ENCODE measurements at regions not wholly inside any gene's neighbourhood (a gene's known extent, or its start where the extent isn't known, plus 50 kb on each side); places are given as distances from the start of the nearest gene placed in this dataset.
A peak's percentile ranks its signal among the peaks of the same experiment; 100 is the strongest.

DNA sequence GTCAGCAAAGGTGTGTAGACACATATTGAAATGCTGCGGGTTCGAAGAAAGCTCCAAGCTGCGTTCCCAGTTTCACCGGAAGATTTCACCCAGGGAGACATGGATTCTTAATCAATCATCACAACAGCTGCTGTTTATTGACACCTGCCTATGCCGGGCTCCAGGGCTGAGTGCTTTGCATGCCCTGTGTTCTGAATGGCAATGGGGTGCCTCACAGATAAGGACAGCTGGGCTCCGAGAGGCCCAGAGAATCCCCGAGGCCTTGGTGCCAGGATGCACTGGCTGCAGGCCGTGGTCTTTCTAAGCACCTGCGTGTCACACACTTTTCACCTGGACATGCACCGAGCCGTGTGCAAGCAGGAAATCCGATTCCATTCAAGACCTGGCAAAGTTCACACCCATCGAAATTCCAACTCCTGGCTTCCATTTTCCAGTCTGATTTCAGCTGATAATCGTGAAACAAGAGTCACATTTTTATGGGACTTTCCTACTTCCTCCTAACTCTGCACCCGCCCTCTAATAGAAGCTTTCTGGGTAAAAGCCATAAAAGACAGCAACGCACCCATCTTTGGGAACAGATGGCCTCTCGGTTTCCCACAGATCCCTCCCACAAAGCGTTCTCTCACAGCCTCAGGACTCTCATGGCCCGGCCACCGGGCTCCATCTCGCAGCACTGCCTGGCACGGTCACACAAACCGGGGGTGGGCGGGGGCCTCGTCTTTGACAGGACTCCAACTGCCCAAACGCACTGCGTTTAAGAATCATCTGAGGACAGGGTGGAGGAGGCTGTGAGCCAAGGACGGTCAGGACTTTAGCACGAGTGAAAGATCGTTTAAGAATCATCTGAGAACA lies 245.6 kb upstream of the SALL3 start:
- no peaks in the 10 kb centered on the region for H3K36me3 ChIP-seq
- no peaks in the 10 kb centered on the region for H3K9me3 ChIP-seq
- H3K4me1 ChIP-seq = peaks cover 0 to 3% (median 0%) of the 10 kb centered on the region in 4 donors
- no peak for DNase-seq
- in situ Hi-C loops (cut with MboI; ENCODE audit: low pct_ligation_motif_present in 1 of 4, low pct_unique_long_range_greater_than_20kb in 1 of 4, low sequenced_read_pairs in 3 of 4) = no loop called here
- intact Hi-C loops (cut with DNase I; ENCODE audit: low total_unique reads) = loop anchor here (5.0 kb wide), 1 partner anchor 1102 kb away; no protein-coding TSS in a partner anchor
- H3K27me3 ChIP-seq = no peaks in the 10 kb centered on the region
- H3K4me3 ChIP-seq = no peak overlapping the region
- TF ChIP-seq POLR2AphosphoS5 (IDR thresholded peaks at IDR 0.05) = no peak
- no peak for TF ChIP-seq CTCF (IDR thresholded peaks at IDR 0.05)
- no peak for TF ChIP-seq POLR2A (IDR thresholded peaks at IDR 0.05)
- no peak for TF ChIP-seq EP300 (IDR thresholded peaks at IDR 0.05; ENCODE audit: low read depth)
- 62% methylated on average over 30 of the region's 30 CpGs; no CpG with 5 or more reads in 1 of the 2 donors for WGBS, 2 donors (ENCODE audit: low coverage in 1 of 2)
- H3K27ac ChIP-seq = peak overlapping the region in 1 of 4 donors; percentile 12

- intact Hi-C loops (cut with DNase I; ENCODE audit: low total_unique reads) = loop anchor here (5.0 kb wide), 1 partner anchor 1102 kb away; no protein-coding TSS in a partner anchor
- Histone ChIP-seq H3K9me3 (no peaks in the 10 kb centered on the region), H3K27ac (no peak overlapping the region), H3K4me3 (no peak overlapping the region), H3K4me1 (peaks cover 0 to 3% (median 0%) of the 10 kb centered on the region in 4 donors), H3K27me3 (no peaks in the 10 kb centered on the region), H3K36me3 (no peaks in the 10 kb centered on the region)
- TF ChIP-seq POLR2A (IDR thresholded peaks at IDR 0.05) (no peak), EP300 (IDR thresholded peaks at IDR 0.05; ENCODE audit: low read depth) (no peak), CTCF (IDR thresholded peaks at IDR 0.05) (no peak), POLR2AphosphoS5 (IDR thresholded peaks at IDR 0.05) (no peak)
- in situ Hi-C loops (cut with MboI; ENCODE audit: low pct_ligation_motif_present in 1 of 4, low pct_unique_long_range_greater_than_20kb in 1 of 4, low sequenced_read_pairs in 3 of 4) = no loop called here
- WGBS, 2 donors (ENCODE audit: low coverage in 1 of 2) = 20 to 81% methylated on average over 3 to 9 of the region's 9 CpGs
- DNase-seq = no peak
Observed at GRCh38 chr18:78734614-78734945, 245.0 kb upstream of the SALL3 start.

DNA sequence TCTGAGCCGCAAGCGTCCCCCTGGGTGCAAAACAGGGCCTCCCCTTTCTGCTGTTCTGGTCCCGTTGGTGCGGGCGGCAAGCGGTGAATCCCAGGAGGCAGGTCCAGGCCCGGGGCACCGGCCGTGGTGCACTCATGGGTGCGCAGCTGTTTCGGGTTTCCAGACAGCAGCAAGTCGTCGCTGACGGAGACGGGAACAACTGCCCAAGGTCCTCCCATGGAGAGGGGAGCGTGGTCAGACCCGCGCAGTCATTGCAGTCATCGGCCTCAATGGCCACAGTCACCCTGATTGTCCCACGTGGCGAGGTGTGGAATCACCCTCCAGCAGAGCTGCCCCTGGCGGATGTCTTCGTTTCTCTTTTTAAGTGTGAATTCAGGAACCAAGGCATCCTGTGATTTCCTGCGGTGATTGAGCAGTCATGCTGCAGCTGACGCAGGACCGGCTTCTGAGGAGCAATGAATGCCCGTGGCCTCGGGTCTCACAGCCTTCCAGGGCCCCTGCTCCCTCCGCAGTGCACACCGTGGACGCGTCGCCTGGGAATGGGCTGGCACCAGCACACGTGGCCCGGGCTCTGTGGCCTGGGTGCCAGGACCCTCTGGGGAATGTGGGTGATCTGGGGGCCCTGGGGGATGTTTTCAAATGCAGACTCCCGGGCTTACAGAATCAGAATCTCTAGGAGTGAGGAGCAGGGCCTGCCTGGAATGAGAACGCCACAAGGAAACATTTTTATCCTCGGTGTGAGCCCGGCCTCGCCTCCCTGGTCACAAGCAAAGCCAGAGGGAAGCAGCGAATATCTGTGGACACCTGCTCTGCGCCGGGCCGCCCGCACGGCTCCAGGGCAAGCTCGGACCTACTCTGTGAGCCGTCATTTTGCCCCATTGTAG lies 244.2 kb upstream of the SALL3 start:
- Histone ChIP-seq H3K27me3 (no peaks in the 10 kb centered on the region), H3K4me1 (peaks cover 0 to 3% (median 0%) of the 10 kb centered on the region in 4 donors), H3K36me3 (no peaks in the 10 kb centered on the region), H3K9me3 (no peaks in the 10 kb centered on the region), H3K27ac (no peak overlapping the region), H3K4me3 (no peak overlapping the region)
- in situ Hi-C loops (cut with MboI; ENCODE audit: low pct_ligation_motif_present in 1 of 4, low pct_unique_long_range_greater_than_20kb in 1 of 4, low sequenced_read_pairs in 3 of 4) = no loop called here
- DNase-seq = no peak
- intact Hi-C loops (cut with DNase I; ENCODE audit: low total_unique reads) = no loop called here
- TF ChIP-seq CTCF (IDR thresholded peaks at IDR 0.05) = no peak
- TF ChIP-seq POLR2A (IDR thresholded peaks at IDR 0.05) = no peak
- no peak for TF ChIP-seq EP300 (IDR thresholded peaks at IDR 0.05; ENCODE audit: low read depth)
- no peak for TF ChIP-seq POLR2AphosphoS5 (IDR thresholded peaks at IDR 0.05)
- 91% methylated on average over 48 of the region's 48 CpGs; no CpG with 5 or more reads in 1 of the 2 donors for WGBS, 2 donors (ENCODE audit: low coverage in 1 of 2)
